ENCODE measurements at regions not wholly inside any gene's neighbourhood (a gene's known extent, or its start where the extent isn't known, plus 50 kb on each side); places are given as distances from the start of the nearest gene placed in this dataset.

DNA sequence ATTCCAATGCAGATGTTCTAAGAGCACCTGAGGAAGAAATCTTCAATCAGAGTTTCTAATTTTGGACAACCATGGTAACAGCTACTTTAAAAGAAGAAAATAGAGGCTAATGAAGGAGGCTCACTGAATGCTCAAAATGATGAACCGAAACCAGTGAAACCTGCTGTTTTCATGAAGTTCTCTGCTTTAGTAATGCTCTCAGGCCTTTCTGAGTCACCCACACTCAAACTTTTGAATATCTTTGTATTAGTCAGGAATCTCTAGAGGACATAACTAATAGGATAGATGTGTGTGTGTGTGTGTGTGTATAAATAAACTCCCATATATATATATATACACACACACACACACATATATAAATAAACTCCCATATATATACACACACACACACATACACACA, 76.9 kb upstream of the RIT2 start:
- ChIA-PET POLR2A (no interaction called here), CTCF (no interaction called here)
- H3K4me3 ChIP-seq (ENCODE audit: low read depth, low read length), result no peak overlapping the region
- peaks cover 4% of the 10 kb centered on the region; the same call in 1 of the 2 replicates for H3K4me1 ChIP-seq (ENCODE audit: control insufficient read depth, insufficient read depth, low read length)
- H3K27ac ChIP-seq (ENCODE audit: extremely low read depth, low read depth, low read length), result no peak overlapping the region
- TF ChIP-seq, protein P1, sequence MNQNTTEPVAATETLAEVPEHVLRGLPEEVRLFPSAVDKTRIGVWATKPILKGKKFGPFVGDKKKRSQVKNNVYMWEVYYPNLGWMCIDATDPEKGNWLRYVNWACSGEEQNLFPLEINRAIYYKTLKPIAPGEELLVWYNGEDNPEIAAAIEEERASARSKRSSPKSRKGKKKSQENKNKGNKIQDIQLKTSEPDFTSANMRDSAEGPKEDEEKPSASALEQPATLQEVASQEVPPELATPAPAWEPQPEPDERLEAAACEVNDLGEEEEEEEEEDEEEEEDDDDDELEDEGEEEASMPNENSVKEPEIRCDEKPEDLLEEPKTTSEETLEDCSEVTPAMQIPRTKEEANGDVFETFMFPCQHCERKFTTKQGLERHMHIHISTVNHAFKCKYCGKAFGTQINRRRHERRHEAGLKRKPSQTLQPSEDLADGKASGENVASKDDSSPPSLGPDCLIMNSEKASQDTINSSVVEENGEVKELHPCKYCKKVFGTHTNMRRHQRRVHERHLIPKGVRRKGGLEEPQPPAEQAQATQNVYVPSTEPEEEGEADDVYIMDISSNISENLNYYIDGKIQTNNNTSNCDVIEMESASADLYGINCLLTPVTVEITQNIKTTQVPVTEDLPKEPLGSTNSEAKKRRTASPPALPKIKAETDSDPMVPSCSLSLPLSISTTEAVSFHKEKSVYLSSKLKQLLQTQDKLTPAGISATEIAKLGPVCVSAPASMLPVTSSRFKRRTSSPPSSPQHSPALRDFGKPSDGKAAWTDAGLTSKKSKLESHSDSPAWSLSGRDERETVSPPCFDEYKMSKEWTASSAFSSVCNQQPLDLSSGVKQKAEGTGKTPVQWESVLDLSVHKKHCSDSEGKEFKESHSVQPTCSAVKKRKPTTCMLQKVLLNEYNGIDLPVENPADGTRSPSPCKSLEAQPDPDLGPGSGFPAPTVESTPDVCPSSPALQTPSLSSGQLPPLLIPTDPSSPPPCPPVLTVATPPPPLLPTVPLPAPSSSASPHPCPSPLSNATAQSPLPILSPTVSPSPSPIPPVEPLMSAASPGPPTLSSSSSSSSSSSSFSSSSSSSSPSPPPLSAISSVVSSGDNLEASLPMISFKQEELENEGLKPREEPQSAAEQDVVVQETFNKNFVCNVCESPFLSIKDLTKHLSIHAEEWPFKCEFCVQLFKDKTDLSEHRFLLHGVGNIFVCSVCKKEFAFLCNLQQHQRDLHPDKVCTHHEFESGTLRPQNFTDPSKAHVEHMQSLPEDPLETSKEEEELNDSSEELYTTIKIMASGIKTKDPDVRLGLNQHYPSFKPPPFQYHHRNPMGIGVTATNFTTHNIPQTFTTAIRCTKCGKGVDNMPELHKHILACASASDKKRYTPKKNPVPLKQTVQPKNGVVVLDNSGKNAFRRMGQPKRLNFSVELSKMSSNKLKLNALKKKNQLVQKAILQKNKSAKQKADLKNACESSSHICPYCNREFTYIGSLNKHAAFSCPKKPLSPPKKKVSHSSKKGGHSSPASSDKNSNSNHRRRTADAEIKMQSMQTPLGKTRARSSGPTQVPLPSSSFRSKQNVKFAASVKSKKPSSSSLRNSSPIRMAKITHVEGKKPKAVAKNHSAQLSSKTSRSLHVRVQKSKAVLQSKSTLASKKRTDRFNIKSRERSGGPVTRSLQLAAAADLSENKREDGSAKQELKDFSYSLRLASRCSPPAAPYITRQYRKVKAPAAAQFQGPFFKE (tag by site-specific recombination; IDR thresholded peaks at IDR 0.05; ENCODE audit: borderline replicate concordance), result no peak
- TF ChIP-seq KLF8 (tag by site-specific recombination; IDR thresholded peaks at IDR 0.05) (no peak), ZNF621 (tag by site-specific recombination; IDR thresholded peaks at IDR 0.05) (no peak), ZNF785 (tag by site-specific recombination; IDR thresholded peaks at IDR 0.05) (no peak), FEZF1 (tag by site-specific recombination; IDR thresholded peaks at IDR 0.05) (no peak), ZNF776 (tag by site-specific recombination; IDR thresholded peaks at IDR 0.05; ENCODE audit: borderline replicate concordance) (no peak), ZNF48 (tag by site-specific recombination; IDR thresholded peaks at IDR 0.05) (no peak), IKZF3 (tag by site-specific recombination; IDR thresholded peaks at IDR 0.05) (no peak), SALL2 (tag by site-specific recombination; IDR thresholded peaks at IDR 0.05; ENCODE audit: borderline replicate concordance) (no peak), ZNF837 (tag by site-specific recombination; IDR thresholded peaks at IDR 0.05) (no peak), OSR2 (tag by site-specific recombination; IDR thresholded peaks at IDR 0.05) (no peak), ZNF138 (tag by site-specific recombination; IDR thresholded peaks at IDR 0.05; ENCODE audit: borderline replicate concordance) (no peak), ZNF747 (tag by site-specific recombination; IDR thresholded peaks at IDR 0.05) (no peak), ZNF585B (tag by site-specific recombination; IDR thresholded peaks at IDR 0.05) (no peak), ZNF335 (tag by site-specific recombination; conservative IDR thresholded peaks at IDR 0.05) (no peak)
- TF ChIP-seq, protein P2, sequence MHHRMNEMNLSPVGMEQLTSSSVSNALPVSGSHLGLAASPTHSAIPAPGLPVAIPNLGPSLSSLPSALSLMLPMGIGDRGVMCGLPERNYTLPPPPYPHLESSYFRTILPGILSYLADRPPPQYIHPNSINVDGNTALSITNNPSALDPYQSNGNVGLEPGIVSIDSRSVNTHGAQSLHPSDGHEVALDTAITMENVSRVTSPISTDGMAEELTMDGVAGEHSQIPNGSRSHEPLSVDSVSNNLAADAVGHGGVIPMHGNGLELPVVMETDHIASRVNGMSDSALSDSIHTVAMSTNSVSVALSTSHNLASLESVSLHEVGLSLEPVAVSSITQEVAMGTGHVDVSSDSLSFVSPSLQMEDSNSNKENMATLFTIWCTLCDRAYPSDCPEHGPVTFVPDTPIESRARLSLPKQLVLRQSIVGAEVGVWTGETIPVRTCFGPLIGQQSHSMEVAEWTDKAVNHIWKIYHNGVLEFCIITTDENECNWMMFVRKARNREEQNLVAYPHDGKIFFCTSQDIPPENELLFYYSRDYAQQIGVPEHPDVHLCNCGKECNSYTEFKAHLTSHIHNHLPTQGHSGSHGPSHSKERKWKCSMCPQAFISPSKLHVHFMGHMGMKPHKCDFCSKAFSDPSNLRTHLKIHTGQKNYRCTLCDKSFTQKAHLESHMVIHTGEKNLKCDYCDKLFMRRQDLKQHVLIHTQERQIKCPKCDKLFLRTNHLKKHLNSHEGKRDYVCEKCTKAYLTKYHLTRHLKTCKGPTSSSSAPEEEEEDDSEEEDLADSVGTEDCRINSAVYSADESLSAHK (tag by site-specific recombination; IDR thresholded peaks at IDR 0.05), result no peak
- no peaks in the 10 kb centered on the region for H3K36me3 ChIP-seq (ENCODE audit: control insufficient read depth in 2 of 2, insufficient read depth in 1 of 2, low read length in 2 of 2)
- H3K9me3 ChIP-seq (ENCODE audit: control insufficient read depth, insufficient read depth, low read depth, low read length), result no peaks in the 10 kb centered on the region

DNA sequence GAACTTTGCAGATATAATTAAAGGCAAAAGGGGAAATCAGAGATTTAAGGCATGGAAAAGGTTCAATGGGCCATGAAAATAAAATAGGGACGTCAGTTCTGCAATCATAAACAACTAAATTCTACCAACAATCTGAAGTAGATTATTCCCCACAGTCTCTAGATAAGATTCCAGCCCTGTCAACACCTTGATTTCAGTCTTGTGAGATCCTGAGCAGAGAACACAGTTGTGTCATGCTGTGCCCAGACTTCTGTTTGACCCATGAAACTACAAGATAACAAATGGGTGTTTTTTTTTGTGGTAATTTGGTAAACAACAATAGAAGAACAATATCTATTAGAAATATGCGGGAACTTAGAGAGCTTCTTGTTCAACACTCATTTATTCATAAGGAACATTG, 66.2 kb upstream of the RIT2 start:
- H3K27ac ChIP-seq (ENCODE audit: extremely low read depth, low read depth, low read length), result no peak overlapping the region
- no peak overlapping the region for H3K4me3 ChIP-seq (ENCODE audit: low read depth, low read length)
- POLR2A ChIA-PET, result no interaction called here
- CTCF ChIA-PET, result interaction anchor here (0.7 kb wide), 1 partner anchor 11 kb away, joined by 3 read pairs; no protein-coding TSS in a partner anchor
- H3K36me3 ChIP-seq (ENCODE audit: control insufficient read depth in 2 of 2, insufficient read depth in 1 of 2, low read length in 2 of 2), result no peaks in the 10 kb centered on the region
- no peaks in the 10 kb centered on the region for H3K9me3 ChIP-seq (ENCODE audit: control insufficient read depth, insufficient read depth, low read depth, low read length)
- no peaks in the 10 kb centered on the region; the same call in 1 of the 2 replicates for H3K4me1 ChIP-seq (ENCODE audit: control insufficient read depth, insufficient read depth, low read length)
- TF ChIP-seq ZFP37 (tag by site-specific recombination; IDR thresholded peaks at IDR 0.05), result no peak
- TF ChIP-seq ZNF660 (tag by site-specific recombination; IDR thresholded peaks at IDR 0.05), result no peak
- no peak for TF ChIP-seq PRDM1 (tag by site-specific recombination; IDR thresholded peaks at IDR 0.05)
- no peak for TF ChIP-seq ZNF132 (tag by site-specific recombination; IDR thresholded peaks at IDR 0.05; ENCODE audit: borderline replicate concordance)
- no peak for TF ChIP-seq ZSCAN23 (tag by site-specific recombination; IDR thresholded peaks at IDR 0.05)
- TF ChIP-seq, protein P3, sequence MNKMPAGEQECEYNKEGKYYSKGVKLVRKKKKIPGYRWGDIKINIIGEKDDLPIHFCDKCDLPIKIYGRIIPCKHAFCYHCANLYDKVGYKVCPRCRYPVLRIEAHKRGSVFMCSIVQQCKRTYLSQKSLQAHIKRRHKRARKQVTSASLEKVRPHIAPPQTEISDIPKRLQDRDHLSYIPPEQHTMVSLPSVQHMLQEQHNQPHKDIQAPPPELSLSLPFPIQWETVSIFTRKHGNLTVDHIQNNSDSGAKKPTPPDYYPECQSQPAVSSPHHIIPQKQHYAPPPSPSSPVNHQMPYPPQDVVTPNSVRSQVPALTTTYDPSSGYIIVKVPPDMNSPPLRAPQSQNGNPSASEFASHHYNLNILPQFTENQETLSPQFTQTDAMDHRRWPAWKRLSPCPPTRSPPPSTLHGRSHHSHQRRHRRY (tag by site-specific recombination; IDR thresholded peaks at IDR 0.05), result no peak
- TF ChIP-seq ZNF19 (tag by site-specific recombination; IDR thresholded peaks at IDR 0.05; ENCODE audit: low read depth), result no peak
- TF ChIP-seq, protein P4, sequence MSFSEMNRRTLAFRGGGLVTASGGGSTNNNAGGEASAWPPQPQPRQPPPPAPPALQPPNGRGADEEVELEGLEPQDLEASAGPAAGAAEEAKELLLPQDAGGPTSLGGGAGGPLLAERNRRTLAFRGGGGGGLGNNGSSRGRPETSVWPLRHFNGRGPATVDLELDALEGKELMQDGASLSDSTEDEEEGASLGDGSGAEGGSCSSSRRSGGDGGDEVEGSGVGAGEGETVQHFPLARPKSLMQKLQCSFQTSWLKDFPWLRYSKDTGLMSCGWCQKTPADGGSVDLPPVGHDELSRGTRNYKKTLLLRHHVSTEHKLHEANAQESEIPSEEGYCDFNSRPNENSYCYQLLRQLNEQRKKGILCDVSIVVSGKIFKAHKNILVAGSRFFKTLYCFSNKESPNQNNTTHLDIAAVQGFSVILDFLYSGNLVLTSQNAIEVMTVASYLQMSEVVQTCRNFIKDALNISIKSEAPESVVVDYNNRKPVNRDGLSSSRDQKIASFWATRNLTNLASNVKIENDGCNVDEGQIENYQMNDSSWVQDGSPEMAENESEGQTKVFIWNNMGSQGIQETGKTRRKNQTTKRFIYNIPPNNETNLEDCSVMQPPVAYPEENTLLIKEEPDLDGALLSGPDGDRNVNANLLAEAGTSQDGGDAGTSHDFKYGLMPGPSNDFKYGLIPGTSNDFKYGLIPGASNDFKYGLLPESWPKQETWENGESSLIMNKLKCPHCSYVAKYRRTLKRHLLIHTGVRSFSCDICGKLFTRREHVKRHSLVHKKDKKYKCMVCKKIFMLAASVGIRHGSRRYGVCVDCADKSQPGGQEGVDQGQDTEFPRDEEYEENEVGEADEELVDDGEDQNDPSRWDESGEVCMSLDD (tag by site-specific recombination; IDR thresholded peaks at IDR 0.05), result no peak
